HG03460 (cell line): ENCODE measurements at regions not wholly inside any gene's neighbourhood (a gene's known extent, or its start where the extent isn't known, plus 50 kb on each side); places are given as distances from the start of the nearest gene placed in this dataset.

Experiments
- ATAC-seq: cut with Tn5 transposase; IDR thresholded peaks from one replicate; pipeline ENCODE4 v1.9.1; 2021; ENCODE audit not compliant: unreplicated experiment

- no peak for ATAC-seq
Measured at GRCh38 chr22:47724751-47725150, 962.3 kb downstream of the TBC1D22A start.

GRCh38 chr22:47724030-47724429 is 961.6 kb downstream of the TBC1D22A start:
- no peak for ATAC-seq

DNA sequence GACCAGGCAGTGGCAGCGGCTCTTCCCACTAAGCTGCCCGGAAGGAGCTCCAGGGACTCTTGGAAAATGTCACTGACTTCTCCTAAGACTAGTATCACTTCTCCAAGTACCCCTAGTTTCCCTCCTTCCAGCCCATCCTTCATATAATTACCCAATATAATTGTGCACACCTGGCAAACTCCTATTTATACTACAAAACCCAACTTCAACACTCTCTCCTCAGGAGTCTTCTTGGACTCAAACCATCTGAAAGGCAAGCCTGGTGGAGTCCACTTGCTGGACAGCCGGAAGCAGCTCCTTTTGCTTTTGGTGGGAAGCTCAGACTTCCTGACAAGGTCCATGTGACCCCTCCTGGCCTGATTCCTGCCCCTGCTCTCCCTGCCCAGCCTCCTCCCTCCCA is 955.9 kb downstream of the TBC1D22A start:
- no peak for ATAC-seq

DNA sequence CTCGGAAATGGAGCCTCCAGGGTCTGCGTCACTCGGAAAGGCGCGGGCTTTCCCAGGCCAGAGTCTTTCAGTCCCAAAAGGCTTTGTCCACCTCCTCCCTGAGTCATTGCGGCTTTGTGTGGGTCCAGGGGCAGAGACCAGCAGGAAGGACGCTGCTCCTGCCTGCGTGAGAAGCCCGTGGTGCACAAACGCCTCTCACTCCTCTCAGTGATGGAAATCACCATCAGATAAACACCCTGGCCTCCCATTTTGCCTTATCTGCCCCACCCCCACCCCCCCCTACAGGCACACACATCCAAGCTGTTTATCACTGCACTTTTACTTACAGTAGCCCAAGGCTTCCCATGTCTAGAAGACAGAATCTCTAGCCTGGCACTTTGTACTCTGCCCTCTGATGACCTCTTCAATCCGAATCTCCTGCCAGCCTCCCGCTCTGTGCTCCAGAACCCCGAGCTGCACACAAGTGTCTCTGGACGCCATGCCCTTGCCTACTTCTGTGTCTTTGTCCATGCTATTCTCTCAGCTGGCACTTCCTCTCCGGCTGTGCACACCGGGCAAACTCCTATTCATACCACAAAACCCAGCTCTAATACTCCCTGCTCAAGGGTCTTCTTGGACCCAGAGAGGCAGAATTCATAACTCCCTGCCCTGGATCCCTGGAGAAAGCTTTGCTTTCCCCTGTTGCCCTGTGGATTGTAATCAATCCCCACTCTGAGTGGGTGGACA is 954.6 kb downstream of the TBC1D22A start:
- ATAC-seq = no peak

GRCh38 chr22:47715866-47716578 is 953.6 kb downstream of the TBC1D22A start:
- no peak for ATAC-seq

GRCh38 chr22:47713941-47714340 is 951.5 kb downstream of the TBC1D22A start:
- ATAC-seq = no peak

GRCh38 chr22:47710135-47710534 is 947.7 kb downstream of the TBC1D22A start:
- ATAC-seq = no peak

DNA sequence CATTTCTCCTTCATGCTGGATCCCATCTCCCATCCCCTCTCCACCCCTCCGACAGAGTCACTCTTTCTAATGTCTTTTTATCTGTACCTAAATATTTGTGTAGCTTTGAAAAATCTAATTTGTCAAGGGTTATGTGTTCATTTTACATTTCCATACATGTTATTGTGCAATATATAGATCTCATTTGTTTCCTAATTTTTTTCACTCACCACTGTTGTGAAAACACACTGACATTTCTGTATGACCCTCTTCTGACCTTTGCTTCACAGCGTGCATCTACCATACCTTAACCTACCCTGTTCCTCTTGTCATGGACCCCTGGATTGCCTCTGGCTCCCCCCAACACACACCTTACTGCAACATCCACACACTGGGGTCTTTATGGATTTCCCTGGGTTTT is 942.9 kb downstream of the TBC1D22A start:
- no peak for ATAC-seq

GRCh38 chr22:47698906-47699305 is 936.5 kb downstream of the TBC1D22A start:
- ATAC-seq = no peak

DNA sequence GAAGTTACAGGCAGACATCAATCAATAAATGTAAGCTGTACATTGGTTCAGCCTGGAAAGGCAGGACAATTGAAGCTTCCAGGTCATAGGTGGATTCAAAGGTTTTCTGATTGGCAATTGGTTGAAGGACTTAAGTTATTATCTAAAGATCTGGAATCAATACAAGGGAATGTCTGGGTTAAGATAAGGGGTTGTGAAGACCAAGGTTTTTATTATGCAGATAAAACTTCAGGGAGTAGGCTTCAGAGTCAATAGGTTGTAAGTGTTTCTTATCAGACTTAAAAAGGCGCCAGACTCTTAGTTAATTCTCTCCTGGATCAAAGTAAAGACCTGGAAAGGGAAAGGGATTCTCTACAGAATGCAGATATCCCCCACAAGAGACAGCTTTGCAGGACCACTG is 935.4 kb downstream of the TBC1D22A start:
- no peak for ATAC-seq

DNA sequence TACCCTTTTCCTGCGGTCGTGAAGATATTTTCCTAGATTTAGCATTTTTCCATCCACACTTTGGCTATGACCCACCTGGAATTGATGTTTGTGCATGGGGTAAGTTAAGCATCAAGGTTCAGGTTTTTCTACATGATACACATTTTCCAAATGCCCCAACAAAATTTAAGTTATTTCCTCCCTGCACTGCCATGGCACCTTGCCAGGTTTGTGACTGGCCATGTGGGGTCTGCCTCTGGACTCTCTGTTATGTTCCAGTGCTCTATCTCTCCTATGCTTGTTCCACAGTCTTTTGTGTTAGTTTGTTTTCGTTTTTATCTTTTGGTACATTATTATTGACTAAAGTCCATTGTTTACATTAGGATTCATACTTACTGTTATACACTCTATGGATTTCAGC is 934.3 kb downstream of the TBC1D22A start:
- no peak for ATAC-seq

DNA sequence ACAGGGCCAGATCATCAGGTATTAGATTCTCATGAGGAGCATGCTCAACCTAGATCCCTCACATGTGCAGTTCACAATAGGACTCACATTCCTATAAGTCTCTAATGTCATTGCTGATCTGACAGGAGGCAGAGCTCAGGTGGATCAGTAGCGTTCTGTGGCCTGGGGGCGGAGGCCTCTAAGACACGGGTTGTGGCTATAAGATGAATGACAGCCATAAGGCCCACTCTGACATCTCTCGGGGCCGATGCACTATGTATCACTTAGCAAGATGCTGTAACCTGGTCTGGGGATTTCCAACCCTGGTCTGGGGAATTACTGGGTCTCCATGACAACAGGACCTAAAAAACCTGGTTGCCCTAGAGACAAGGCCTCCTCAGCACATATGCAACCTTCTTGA is 932.7 kb downstream of the TBC1D22A start:
- ATAC-seq = no peak

- ATAC-seq = no peak
Measured at GRCh38 chr22:47694536-47695130, 932.2 kb downstream of the TBC1D22A start.

DNA sequence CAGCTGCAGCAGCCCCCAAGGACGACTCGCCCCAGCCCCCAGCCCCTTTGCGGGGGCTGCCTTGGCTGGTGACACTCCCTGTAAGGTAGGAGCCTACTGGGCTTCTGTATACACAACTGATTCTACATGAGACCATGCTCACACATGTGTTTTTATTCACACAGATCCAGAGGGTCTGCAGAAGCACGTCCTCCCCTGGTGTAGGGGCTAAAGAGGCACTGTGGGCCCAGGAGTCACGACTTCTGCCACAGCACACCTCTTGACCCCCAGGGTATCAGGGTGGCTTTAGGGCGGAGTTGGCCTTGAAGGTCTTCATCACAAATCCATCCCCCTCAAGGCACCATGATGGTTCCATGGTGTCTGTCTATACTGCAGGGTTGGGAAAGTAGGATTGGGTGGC is 931.2 kb downstream of the TBC1D22A start:
- no peak for ATAC-seq

- no peak for ATAC-seq
Measured at GRCh38 chr22:47692811-47693210, 930.4 kb downstream of the TBC1D22A start.

DNA sequence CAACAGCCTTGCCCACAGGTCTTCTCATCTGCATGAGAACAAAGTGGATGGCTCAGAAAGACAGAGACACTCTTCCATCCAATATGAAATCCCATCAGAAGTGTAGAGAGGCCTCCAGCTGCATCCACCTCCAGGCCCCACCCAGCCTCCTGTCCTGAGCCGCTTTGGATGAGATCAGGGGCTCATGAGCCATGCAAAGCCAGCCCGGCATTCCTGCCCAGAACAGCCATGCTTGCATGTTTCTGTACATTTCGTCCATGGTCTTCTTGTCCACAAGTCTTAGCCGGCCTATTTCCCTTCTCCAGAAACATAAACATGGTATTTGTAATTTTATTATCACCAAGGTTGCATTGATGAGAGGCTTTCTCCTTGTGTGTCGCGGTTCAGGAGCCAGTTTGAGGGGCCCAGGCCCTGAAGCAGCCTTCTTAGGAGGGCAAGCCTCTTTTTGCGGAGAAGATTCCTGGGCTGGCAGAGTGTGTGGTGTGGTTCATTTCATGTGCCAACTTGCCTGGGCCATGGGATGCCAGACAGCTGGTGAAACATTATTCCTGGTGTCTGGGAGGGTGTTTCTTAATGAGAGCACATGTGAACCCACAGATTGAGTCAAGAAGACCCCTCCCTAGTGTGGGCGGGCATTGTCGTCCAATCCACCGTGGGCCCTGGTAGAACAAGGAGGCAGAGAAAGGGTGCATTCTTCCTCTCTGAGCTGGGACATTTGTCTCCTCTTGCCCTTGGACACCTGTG is 928.9 kb downstream of the TBC1D22A start:
- no peak for ATAC-seq

- no peak for ATAC-seq
Measured at GRCh38 chr22:47690586-47690985, 928.1 kb downstream of the TBC1D22A start.

- no peak for ATAC-seq
Measured at GRCh38 chr22:47690166-47690565, 927.7 kb downstream of the TBC1D22A start.

DNA sequence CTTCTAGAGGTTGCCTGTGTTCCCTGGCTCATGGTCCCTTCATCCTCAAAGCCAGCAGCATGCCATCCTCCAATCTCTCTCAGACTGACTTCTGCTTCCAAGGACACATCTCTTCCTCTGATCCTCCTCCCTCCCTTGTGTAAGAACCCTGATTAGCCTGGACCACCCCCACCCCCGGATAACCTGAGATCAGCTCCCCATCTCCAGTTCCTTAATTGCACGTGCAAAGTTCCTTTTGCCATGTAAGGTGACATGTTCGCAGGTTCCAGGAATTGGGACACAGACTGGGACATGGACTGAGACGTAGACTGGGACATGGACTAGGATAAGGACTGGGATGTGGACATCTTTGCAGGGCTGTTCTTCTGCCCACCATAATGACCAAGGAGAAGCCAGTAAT is 925.3 kb downstream of the TBC1D22A start:
- ATAC-seq = no peak

DNA sequence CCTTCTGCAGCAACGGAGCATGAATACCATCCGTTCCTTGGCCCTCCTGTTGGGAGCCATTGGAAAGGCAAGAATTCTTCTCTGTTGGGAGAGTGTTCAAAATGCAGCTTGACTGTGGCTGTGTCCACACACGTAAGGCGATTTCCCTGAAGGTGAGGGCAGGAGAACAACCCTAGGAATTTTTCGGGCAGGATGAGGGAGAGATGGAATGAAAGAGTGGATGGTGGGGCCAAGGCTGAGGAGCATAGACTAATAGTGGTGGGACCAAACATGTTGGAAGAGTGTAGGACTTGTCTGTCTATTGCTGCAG is 924.9 kb downstream of the TBC1D22A start:
- ATAC-seq = no peak

- ATAC-seq = no peak
Measured at GRCh38 chr22:47686594-47687345, 924.3 kb downstream of the TBC1D22A start.
